DND-41 (cell line): ENCODE measurements at regions not wholly inside any gene's neighbourhood (a gene's known extent, or its start where the extent isn't known, plus 50 kb on each side); places are given as distances from the start of the nearest gene placed in this dataset.

ENCODE experiments used
- CTCF ChIP-seq: IDR thresholded peaks from 2 replicates; pipeline ENCODE4 v1.5.1; 2012; ENCODE audit warnings: borderline replicate concordance, low read length, moderate library complexity, mild to moderate bottlenecking; ENCODE audit not compliant: poor library complexity, severe bottlenecking; ENCODE audit errors: extremely low read depth
- EZH2 ChIP-seq: IDR thresholded peaks from 3 replicates; pipeline ENCODE4 v1.6.1; 2012; ENCODE audit warnings: borderline replicate concordance, low read depth, mild to moderate bottlenecking, moderate library complexity, low read length, inconsistent platforms; ENCODE audit not compliant: severe bottlenecking

GRCh38 chr4:166259081-166259480 is 386.0 kb downstream of the TLL1 start:
- TF ChIP-seq CTCF (no peak), EZH2 (no peak)
